ENCODE measurements at regions not wholly inside any gene's neighbourhood (a gene's known extent, or its start where the extent isn't known, plus 50 kb on each side); places are given as distances from the start of the nearest gene placed in this dataset.
A peak's percentile ranks its signal among the peaks of the same experiment; 100 is the strongest.

GRCh38 chr13:73940098-73940497, 194.1 kb downstream of the KLF12 start:
- H3K9me3 ChIP-seq (ENCODE audit: severe bottlenecking): no peaks in the 10 kb centered on the region
- H3K36me3 ChIP-seq (ENCODE audit: low read depth): no peaks in the 10 kb centered on the region
- no peak overlapping the region for H3K4me3 ChIP-seq (ENCODE audit: severe bottlenecking)
- no peaks in the 10 kb centered on the region for H3K27me3 ChIP-seq (ENCODE audit: insufficient read depth, poor library complexity, severe bottlenecking)
- ATAC-seq (ENCODE audit: low read depth) (no peak), DNase-seq (ENCODE audit: low spot score) (no peak)
- no peak overlapping the region for H3K27ac ChIP-seq (ENCODE audit: poor library complexity, severe bottlenecking)
- TF ChIP-seq, protein P1, sequence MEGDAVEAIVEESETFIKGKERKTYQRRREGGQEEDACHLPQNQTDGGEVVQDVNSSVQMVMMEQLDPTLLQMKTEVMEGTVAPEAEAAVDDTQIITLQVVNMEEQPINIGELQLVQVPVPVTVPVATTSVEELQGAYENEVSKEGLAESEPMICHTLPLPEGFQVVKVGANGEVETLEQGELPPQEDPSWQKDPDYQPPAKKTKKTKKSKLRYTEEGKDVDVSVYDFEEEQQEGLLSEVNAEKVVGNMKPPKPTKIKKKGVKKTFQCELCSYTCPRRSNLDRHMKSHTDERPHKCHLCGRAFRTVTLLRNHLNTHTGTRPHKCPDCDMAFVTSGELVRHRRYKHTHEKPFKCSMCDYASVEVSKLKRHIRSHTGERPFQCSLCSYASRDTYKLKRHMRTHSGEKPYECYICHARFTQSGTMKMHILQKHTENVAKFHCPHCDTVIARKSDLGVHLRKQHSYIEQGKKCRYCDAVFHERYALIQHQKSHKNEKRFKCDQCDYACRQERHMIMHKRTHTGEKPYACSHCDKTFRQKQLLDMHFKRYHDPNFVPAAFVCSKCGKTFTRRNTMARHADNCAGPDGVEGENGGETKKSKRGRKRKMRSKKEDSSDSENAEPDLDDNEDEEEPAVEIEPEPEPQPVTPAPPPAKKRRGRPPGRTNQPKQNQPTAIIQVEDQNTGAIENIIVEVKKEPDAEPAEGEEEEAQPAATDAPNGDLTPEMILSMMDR (IDR thresholded peaks at IDR 0.05; ENCODE audit: poor library complexity, severe bottlenecking): no peak
- H3K4me1 ChIP-seq (ENCODE audit: insufficient read depth, poor library complexity, severe bottlenecking): peaks cover 18% of the 10 kb centered on the region

- H3K4me3 ChIP-seq (ENCODE audit: severe bottlenecking): no peak overlapping the region
- H3K4me1 ChIP-seq (ENCODE audit: insufficient read depth, poor library complexity, severe bottlenecking): peaks cover 23% of the 10 kb centered on the region
- no peak overlapping the region for H3K27ac ChIP-seq (ENCODE audit: poor library complexity, severe bottlenecking)
- H3K27me3 ChIP-seq (ENCODE audit: insufficient read depth, poor library complexity, severe bottlenecking): no peaks in the 10 kb centered on the region
- ATAC-seq (ENCODE audit: low read depth) (no peak), DNase-seq (ENCODE audit: low spot score) (no peak)
- TF ChIP-seq, protein P1 (IDR thresholded peaks at IDR 0.05; ENCODE audit: poor library complexity, severe bottlenecking): no peak
- H3K9me3 ChIP-seq (ENCODE audit: severe bottlenecking): no peaks in the 10 kb centered on the region
- no peaks in the 10 kb centered on the region for H3K36me3 ChIP-seq (ENCODE audit: low read depth)
Observed at GRCh38 chr13:73939603-73940002, 194.6 kb downstream of the KLF12 start.

- Histone ChIP-seq H3K4me3 (ENCODE audit: severe bottlenecking) (no peak overlapping the region), H3K27ac (ENCODE audit: poor library complexity, severe bottlenecking) (peak overlapping the region; percentile 55), H3K4me1 (ENCODE audit: insufficient read depth, poor library complexity, severe bottlenecking) (peaks cover 29% of the 10 kb centered on the region), H3K36me3 (ENCODE audit: low read depth) (no peaks in the 10 kb centered on the region), H3K9me3 (ENCODE audit: severe bottlenecking) (no peaks in the 10 kb centered on the region), H3K27me3 (ENCODE audit: insufficient read depth, poor library complexity, severe bottlenecking) (no peaks in the 10 kb centered on the region)
- TF ChIP-seq, protein P1 (IDR thresholded peaks at IDR 0.05; ENCODE audit: poor library complexity, severe bottlenecking): no peak
- DNase-seq (ENCODE audit: low spot score) (no peak), ATAC-seq (ENCODE audit: low read depth) (no peak)
Observed at GRCh38 chr13:73939071-73939380, 195.2 kb downstream of the KLF12 start.

GRCh38 chr13:73938372-73939070, 195.7 kb downstream of the KLF12 start:
- Histone ChIP-seq H3K27me3 (ENCODE audit: insufficient read depth, poor library complexity, severe bottlenecking) (no peaks in the 10 kb centered on the region), H3K9me3 (ENCODE audit: severe bottlenecking) (no peaks in the 10 kb centered on the region), H3K4me1 (ENCODE audit: insufficient read depth, poor library complexity, severe bottlenecking) (peaks cover 34% of the 10 kb centered on the region), H3K4me3 (ENCODE audit: severe bottlenecking) (no peak overlapping the region), H3K36me3 (ENCODE audit: low read depth) (no peaks in the 10 kb centered on the region), H3K27ac (ENCODE audit: poor library complexity, severe bottlenecking) (peak overlapping the region; percentile 55)
- TF ChIP-seq, protein P1 (IDR thresholded peaks at IDR 0.05; ENCODE audit: poor library complexity, severe bottlenecking): no peak
- DNase-seq (ENCODE audit: low spot score) (no peak), ATAC-seq (ENCODE audit: low read depth) (peak; percentile 93)

- ATAC-seq (ENCODE audit: low read depth) (no peak), DNase-seq (ENCODE audit: low spot score) (no peak)
- Histone ChIP-seq H3K4me1 (ENCODE audit: insufficient read depth, poor library complexity, severe bottlenecking) (peaks cover 35% of the 10 kb centered on the region), H3K27me3 (ENCODE audit: insufficient read depth, poor library complexity, severe bottlenecking) (no peaks in the 10 kb centered on the region), H3K36me3 (ENCODE audit: low read depth) (no peaks in the 10 kb centered on the region), H3K4me3 (ENCODE audit: severe bottlenecking) (no peak overlapping the region), H3K27ac (ENCODE audit: poor library complexity, severe bottlenecking) (peak overlapping the region; percentile 55), H3K9me3 (ENCODE audit: severe bottlenecking) (no peaks in the 10 kb centered on the region)
- TF ChIP-seq, protein P1 (IDR thresholded peaks at IDR 0.05; ENCODE audit: poor library complexity, severe bottlenecking): no peak
Observed at GRCh38 chr13:73937441-73937840, 196.8 kb downstream of the KLF12 start.
